Central memory CD4-positive, alpha-beta T cell (primary cell): ENCODE measurements at regions not wholly inside any gene's neighbourhood (a gene's known extent, or its start where the extent isn't known, plus 50 kb on each side); places are given as distances from the start of the nearest gene placed in this dataset.

Source experiments
- DNase-seq: peaks from one replicate; pipeline ENCODE4 v3.0.0; 2022

DNA sequence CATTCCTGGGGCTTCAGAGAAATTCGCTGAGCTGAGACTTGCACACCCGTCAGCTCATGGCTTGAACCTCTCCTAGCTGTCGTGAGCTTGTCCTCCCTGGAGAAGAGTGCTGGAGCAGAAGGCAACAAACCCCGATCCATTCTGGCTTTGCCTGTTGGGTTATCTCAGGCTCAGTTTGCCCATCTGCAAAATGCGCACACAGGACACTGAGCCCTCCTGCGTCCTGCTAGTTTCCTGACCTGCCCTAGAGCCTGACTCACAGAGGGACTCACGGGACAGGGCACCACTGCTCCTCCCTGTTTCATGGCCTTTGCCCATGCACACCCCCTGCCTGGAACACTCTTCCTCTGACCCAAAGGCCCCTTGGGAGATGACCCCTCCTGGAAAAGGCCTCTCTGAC is 365.0 kb downstream of the MN1 start:
- no peak for DNase-seq

DNA sequence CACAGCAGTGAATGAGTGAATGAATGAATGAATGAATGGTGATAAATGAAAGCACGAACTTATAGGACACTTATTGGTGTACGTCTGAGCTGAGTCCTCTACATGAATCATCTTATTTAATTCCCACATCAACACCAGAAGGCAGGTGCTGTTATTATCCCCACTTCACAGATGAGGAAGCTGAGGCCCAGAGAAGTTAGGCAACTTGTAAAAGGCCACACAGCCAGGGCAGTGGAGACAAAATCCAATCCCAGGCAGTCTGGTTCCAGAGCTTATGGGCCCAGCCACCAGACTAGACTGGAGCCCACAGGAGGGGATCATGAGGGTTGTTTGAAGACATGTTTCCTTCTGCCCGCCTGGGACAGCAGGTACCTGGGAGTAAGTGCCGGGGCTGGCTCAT is 364.0 kb downstream of the MN1 start:
- DNase-seq = no peak

DNA sequence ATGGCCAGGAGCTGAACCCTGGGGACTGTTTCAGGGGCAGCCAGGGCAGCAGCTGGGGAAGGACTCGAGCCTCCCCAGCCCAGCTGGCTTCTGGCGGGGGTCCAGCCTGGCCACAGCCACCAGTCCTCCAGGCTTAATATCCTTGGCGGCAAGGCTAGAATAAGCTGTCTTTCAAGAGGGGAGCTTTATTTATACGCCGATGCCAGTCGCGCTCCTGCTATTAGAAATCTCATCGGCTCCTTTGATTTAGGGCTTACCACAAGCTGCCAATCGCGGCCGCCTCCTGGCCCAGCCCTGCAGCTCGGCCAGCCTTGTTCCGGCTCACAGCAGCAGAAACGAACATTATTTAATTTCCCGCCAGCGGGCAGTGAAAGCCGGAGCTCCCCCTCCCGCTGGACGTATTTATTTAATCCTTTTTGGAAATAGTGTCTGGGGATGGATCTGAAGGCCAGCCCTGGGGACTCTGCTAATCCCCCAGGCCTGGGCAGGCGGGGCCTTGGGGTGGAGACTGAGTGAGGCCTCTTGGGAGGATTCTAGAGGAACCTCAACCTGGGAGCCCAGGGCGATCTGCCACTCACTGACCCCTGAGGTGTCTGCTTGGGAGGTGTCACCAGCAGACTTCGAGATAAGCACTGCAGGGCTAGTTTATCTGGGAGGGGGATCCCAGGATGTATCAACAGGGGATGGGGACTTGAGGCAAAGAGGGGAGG is 363.1 kb downstream of the MN1 start:
- no peak for DNase-seq

DNA sequence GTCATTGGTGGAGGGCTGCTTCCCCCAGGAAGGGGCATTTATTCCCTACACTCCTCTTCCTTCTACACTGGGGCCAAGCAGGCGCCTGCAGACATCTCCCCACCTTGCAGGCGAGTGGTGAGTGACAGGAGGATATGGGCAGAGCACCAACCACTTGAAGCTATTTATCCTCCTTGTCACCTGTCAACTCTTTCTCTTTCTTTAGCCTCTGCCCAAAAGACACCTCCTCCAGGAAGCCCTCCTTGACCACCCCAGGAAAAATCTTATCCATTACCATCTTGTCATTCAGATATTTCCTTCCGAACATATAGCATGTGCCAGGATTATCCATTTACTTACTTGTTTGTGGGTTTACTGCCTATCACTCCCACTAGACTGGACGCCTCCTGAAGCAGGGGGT is 362.4 kb downstream of the MN1 start:
- DNase-seq = no peak

DNA sequence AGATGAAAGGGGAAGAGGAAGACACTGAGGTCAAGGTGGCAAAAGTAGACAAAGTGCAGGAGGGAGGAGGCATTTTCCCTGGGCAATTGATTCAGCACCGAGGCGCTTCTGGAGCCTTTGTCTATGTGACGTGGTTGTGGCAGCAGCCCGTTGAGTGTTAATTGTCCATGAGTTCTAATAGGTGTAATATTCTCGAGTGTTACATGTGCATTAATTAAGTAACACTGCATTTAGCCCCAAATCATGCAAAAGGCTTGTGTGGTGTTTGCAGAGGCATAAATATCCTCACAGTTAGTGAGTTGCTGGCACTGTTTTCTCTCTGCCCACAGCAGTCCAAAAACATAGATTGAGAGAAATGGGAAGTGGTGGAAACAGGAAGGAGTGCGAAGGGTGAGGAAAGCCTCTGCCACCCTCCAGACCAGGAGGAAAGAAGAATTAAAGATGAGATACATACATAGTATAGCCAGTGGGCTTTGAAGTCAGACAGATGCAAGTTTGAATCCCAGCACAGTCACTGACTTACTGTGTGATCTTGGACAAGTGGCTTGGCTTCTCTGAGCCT is 361.2 kb downstream of the MN1 start:
- DNase-seq = no peak

DNA sequence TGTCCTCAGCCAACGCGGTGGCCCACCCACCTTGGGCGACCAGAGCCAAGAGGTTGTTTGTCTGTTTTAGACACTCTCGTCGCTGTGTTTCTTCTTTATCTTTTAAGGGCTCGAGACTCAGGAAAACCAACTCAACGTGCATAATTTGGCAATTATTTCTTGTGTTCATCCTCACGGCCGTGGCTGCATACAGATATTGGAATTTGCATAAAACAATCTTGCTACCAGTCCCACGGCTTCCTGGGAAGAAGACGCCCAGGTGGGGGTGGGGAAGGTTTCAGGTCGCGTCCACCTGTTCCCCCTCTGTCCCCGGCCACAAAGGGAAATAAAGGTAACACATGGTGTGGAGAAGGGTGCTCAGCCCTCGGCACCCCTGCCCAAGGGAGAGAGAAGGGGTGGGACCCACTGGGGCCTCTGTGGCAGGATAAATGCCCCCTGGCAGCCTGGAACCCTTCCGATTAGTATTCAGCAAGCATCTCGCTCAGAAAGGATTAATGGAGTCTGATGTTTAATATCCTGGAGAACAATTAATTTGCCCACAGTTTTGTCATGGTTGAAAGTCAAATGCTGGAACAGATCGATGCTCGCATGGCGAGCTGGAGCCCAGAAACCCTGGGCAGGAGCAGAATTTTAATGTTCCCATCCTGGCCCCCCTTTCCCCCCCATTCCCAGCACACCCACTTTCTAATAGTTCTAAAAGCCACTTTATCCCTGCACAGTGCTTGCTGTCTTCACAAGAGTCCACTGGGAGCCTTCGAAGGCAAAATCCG is 359.7 kb downstream of the MN1 start:
- no peak for DNase-seq

DNA sequence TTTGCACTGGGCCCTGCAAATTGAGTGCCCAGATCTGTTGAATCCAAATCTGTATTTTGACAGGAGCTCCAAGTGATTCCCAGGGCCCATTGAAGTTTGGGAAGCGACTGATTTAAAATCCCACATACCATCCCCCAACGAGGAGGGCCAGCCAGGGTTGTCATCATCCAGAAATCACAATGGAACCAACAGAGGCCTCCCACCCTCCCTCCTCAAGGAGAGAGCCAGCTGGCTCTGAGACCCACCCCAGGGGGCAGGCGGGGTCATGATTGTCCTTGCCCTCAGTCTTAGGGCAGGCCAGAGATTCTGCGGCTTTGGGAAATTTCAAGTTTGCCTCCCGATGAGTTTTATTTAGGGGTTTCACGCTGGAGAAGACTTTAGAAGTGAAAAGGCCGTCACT is 358.2 kb downstream of the MN1 start:
- no peak for DNase-seq

DNA sequence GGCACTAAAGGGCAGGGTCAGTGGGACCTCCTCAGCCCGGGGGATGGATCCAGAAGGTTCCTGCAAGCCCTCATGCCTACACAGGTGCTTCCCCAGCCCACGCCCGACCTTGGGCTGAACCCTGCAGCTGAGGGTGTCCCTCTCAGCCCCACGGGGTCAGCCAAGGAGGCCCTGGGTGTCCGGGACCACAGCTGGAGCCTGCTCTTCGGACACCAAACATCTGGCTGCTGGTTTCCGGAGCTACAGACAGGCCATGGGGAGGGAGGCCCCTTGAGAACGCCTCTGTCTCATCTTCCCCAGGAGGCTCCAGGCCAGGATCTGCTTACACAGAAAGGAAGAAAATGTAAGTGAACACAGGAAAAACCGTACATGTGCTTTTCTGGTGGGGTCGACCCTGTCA is 355.7 kb downstream of the MN1 start:
- no peak for DNase-seq

DNA sequence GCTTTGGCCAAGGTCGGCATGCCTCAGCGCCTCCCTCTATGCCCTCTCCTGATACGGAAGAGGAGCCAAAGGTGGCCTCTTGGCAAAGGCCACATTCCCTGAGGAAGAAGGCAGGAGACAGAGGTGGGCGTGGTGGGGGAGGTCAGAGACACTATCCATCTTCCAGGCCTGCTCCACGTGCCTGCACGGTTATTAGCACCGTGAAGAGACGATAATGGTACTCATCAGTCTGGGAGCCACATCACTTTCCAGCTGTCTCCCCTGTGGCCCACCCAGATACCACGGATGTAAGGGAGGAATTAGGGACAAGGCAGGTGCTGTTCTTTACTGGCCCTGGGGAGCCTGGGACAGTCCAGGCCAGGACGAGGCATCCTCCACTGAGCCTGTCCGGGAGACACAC is 354.3 kb downstream of the MN1 start:
- DNase-seq = no peak

DNA sequence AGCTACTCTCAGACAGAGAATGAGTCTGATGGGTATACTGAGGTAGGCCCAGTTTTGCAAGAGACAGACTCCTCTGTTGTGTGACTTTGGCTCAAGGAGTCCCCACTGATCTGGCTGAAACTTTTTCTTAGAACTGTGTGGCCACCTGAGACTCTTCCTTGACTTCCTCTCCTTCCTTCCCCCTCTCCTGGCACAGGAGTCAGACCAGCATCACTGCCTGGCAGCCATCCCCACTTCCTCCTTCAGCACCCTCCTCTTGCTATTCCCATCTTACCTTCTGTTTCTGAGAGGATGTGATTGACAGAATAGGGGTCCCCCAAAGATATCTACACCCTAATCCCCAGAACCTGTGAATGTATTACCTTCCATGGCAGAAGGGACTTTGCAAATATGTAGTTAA is 351.1 kb downstream of the MN1 start:
- no peak for DNase-seq

DNA sequence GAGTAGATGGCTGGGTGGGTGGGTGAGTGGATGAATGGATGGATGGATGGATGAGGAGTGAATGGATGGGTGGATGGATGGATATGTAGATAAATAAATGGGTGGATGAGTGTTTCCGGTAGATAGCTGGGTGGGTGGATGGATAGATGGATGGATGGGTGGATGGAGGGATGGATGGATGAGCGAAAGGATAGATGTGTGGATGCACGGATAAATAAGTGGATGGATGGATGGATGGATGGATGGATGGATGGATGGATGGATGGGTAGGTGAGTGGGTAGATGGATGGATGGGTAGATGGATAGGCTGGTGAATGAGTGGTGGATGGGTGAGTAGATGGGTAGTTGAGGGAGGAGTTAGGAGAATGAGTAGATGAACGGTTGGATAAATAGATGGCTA is 349.3 kb downstream of the MN1 start:
- no peak for DNase-seq

DNA sequence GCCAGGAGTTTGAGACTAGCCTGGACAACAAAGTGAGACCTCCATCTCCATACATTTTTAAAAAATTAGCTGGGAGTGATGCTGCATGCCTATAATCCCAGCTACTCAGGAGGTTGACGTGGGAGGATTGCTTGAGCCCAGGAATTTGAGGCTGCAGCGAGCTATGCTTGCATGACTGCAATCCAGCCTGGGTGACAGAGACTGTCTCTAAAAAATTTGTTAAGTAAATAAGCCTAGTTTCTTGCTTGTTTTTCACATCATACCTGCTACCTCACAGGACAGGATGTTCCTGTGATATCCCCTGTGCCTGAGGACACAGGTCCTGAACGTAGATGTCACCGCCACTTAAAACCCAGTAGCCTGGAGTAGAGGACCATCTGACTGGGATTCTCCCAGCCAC is 348.6 kb downstream of the MN1 start:
- DNase-seq = no peak

DNA sequence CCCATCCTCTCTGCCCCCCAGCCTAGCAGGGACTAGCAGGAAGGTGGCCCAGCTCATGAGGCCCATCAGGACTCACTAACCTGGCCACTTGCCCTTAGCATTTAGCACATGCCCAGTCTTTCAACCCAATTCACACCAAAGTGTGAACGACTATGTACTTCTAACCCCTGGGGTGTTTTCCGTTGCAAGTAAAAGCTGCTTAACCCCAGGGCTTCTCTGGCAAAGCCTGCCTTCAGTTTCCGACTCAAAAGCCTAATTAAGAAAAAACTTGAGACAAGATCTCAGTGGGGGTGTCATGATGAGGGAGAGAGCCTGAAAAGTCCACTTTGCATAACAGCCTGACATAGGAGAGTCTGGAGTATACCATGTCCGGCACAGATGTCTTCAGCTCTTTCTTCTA is 347.8 kb downstream of the MN1 start:
- DNase-seq = no peak

DNA sequence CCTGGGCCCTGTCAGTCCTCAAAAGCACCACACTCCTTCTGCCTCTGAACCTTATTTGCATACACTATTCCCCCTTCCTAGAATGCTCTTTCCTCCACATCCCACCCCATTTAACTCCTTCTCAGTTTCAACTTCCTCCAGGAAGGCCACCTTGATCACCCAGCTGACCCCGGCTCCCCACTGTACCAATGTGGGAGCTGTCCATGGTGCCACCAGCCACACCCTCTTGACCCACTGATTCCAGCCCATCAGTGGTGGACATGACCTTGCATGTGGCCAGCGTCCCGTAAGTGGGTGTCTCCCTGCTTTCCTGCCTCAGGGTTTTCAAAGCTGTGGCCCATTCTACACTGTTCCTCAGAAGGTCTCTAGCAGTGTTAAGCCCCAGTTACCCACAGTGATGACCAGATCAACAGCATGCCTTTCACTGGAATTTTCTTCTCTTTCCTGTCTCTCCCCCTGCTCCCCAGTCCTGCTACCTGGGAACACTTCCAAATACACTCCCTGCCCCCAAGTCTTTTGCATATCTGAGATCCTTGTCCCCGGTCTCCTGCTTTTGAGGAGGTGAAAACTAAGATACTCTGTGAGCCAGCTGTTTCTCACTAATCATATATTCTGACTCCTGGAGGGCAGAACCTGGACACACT is 346.6 kb downstream of the MN1 start:
- DNase-seq = no peak

DNA sequence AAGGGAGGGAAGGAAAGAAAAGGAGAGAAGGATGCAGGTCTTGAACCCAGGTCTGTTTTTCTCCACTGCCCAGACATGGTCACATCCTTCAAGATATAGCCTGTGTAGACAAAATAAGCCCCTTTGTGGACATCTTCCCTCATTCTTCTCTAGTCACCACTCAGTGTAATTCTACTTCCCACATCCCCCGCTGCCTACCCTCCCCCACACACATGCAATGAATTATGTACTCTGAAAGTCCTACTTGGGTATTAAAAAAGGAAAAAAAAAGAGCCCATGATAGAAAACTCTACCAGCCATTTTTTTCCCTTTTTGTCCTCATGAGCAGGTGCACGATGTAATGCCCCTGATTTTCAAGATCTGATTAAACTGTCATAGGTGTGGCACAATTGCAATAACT is 346.0 kb downstream of the MN1 start:
- DNase-seq = no peak

DNA sequence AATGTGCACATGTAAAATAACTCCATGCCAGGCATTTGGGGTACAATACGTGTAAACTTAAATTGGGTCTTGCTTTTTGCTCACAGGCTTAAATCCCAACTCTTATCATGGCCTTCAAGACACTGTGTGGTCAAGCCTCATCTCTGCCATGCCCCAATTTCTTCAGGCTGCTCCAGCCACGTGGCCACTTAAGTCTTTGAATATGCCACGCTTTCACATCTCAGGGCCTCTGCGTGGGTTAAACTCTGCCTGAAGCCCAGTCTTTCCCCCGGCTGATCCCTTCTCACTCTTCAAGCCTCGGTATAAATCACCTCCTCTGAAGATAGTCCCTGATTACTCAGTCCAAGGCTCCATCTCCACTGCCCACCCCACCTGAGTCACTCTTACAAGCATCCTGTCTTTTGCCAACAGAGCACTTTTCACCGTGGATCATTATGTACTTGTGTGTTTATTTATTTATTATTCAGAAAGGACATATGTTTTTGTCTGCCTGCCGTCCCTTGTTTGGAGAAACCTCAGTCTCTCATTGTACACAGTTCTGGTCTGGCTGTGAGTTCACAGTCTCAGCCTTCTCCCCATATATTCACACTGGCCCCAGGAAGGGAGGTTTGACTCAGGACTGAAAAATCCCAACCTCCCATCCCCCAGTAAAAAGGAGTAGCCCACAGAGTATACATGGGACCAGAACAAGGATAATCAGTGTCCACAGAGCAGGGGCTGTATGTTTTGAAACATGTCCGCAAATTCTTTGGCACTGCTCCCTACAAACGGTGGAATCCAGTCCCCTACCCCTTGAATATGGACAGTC is 344.7 kb downstream of the MN1 start:
- no peak for DNase-seq

DNA sequence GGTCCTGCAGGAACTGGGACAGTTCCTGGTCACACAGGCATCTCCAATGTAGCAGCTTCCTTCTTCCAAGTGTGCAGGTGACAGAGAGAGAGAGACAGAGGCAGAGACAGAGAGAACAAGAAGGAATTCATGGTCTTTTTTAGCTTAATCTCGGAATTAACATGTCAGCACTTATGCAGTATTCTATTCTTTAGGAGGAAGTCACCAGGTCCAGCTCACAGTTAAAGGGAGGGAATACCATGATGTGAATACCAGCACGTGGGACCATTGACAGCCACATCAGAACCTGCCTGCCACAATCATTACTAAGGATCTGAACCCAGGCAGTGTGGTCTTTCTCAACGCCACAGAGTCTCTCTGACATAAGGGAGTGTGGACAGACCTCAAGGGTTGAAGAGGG is 341.6 kb downstream of the MN1 start:
- DNase-seq = no peak

DNA sequence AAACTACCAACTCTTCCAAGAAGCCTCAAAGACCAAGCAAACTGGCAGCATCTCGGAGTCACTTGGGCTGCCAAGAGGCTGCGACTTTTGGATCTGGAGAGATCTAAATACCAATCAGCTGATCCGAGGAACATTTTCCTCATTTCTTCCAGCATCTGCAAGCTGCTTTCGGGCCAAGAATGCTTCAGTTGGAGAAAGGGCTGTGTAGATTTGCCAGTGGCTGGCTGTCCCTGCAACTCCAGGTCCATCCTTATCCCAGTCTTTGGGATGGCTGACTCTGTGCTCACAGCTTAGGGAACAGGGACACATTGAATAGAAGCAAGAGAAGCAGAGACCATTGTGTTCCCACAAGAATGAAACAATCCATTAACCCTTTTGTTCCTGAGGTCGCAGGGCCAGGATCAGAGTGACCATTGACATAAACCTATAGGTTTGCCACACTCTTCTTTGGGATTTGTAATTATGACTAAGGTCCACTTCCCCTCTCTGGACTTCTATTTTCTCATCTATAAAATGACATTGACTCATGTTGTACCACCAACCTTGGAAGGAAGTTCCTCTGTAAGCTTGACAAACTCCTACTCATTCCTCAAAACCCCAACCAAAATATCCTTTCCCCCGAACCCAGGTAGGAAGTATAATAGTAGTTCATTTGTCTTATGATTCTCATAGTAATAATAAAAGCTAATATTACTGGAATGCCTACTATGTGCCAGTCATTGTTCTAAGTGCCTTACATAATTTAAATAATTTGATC is 340.8 kb downstream of the MN1 start:
- no peak for DNase-seq

DNA sequence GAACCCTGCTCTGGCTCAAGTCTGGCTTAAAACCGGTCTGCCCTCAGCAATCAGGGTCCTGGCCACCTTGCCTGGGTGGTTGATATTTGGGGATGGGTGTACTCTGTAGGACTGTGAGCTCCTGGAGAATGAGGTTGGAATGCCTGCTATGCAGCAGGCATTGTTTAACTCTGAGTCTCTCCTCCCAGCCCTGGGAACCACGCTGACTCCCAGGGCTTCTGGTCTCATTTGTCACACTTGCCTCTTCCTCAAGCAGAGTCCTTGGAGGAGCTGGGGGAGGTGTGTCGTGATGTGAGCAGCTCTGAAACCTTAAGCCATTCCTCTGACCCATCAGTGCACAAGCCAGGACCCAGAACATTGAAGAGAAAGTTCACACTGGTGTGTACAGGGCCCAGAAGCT is 340.1 kb downstream of the MN1 start:
- no peak for DNase-seq

DNA sequence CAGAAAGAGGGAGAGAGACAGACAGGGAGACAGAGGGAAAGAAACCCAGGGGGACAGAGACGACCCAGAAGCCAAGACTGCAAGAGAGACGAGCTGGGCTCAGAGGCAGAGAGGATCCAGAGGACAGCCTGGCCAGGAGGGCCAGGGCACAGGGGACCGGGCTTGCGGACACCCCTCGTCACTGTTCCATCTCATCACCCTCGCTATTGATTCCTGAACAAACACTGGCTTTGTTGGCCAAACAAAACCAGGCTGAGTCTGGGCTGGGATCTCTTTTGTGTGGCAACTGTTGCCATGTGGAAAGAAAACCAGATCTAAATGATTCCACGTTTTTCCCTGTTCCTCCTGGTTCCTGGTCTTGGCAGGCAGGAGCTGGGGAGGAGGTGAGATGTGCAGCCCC is 339.4 kb downstream of the MN1 start:
- DNase-seq = no peak

DNA sequence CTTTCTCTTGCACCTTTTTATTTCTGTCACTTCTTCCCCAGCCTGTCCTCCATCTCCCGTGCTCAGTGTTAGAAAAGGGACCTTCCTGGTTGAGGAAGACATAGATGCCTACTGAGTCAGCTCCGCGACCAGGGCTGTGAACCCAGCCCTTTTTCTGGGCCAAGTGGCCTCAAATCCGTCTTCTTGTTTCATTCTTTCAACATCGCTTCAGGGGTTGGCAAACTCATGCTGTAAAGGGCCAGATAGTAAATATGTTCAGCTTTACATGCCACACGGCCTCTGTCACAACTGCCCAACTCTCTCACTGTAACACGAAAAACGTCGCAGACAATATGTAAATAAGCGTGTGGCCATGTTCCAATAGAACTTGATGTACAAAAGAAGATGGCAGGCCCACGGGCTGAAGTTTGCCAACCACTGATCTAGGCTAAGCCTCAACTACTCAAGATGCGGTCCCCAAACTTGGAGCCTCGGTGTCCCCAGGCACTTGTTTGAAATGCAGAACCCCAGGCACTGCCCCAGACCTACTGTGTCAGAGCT is 338.4 kb downstream of the MN1 start:
- no peak for DNase-seq

DNA sequence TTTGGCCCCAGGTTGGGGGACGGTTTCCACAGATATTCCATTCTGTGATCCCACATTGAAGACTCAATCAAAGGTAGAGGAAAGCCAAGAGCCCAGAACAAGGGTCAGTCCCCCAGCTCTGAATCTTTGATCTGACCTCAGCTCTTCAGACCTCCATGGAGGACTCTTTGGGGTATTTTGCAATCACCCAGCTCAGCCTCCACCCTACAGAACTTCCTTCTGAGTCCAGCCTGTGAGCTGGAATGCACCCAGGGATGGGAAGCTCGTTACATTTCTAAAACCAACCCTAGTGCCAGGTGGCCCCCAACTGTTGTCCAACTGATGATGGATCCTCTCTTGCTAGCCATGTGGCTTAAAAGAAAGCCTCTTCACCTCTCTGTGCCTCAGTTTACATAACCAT is 335.3 kb downstream of the MN1 start:
- DNase-seq = no peak
